PC-3 (cell line): ENCODE measurements at regions not wholly inside any gene's neighbourhood (a gene's known extent, or its start where the extent isn't known, plus 50 kb on each side); places are given as distances from the start of the nearest gene placed in this dataset.

Experiments used
- CTCF ChIP-seq: fragments of 300-600 bp; sonication (generic); conservative IDR thresholded peaks from 2 replicates; pipeline ENCODE4 v1.5.1; 2017; ENCODE audit warnings: antibody characterized with exemption, low read depth, mild to moderate bottlenecking, low read length
- EZH2 ChIP-seq: fragments of 300-600 bp; sonication (generic); IDR thresholded peaks from one replicate; pipeline ENCODE4 v1.6.1; 2017; ENCODE audit warnings: antibody characterized with exemption, mild to moderate bottlenecking, low read length; ENCODE audit not compliant: unreplicated experiment
- EZH2phosphoT487 ChIP-seq: fragments of 300-600 bp; sonication (generic); IDR thresholded peaks from 2 replicates; pipeline ENCODE4 v1.6.1; 2018; ENCODE audit warnings: mild to moderate bottlenecking, antibody characterized with exemption, low read length, borderline replicate concordance

GRCh38 chr4:38266616-38267015 is 306.4 kb downstream of the PTTG2 start:
- TF ChIP-seq CTCF, result no peak
- TF ChIP-seq EZH2, result no peak
- no peak for TF ChIP-seq EZH2phosphoT487
